Coronary artery (tissue), 2 donors: ENCODE measurements at regions not wholly inside any gene's neighbourhood (a gene's known extent, or its start where the extent isn't known, plus 50 kb on each side); places are given as distances from the start of the nearest gene placed in this dataset.

Experiments used
- DNase-seq: peaks from one replicate; pipeline ENCODE4 v3.0.0-alpha.2; 2017; ENCODE audit warnings: low spot score
- H3K27ac ChIP-seq, 2 donors: fragments of 200-600 bp; sonication (generic); one replicate each; pipeline ENCODE4 v1.5.1; 2016 to 2019
- H3K4me3 ChIP-seq: fragments of 200-600 bp; sonication (generic); 2 replicates; pipeline ENCODE4 v1.5.1; 2016; ENCODE audit warnings: mild to moderate bottlenecking, moderate library complexity
- TF ChIP-seq, protein P1 (sequence below): fragments of 200-600 bp; sonication (generic); IDR thresholded peaks from one replicate; pipeline ENCODE4 v1.5.1; 2019; ENCODE audit warnings: antibody characterized with exemption

- no peak for DNase-seq
- TF ChIP-seq, protein P1, sequence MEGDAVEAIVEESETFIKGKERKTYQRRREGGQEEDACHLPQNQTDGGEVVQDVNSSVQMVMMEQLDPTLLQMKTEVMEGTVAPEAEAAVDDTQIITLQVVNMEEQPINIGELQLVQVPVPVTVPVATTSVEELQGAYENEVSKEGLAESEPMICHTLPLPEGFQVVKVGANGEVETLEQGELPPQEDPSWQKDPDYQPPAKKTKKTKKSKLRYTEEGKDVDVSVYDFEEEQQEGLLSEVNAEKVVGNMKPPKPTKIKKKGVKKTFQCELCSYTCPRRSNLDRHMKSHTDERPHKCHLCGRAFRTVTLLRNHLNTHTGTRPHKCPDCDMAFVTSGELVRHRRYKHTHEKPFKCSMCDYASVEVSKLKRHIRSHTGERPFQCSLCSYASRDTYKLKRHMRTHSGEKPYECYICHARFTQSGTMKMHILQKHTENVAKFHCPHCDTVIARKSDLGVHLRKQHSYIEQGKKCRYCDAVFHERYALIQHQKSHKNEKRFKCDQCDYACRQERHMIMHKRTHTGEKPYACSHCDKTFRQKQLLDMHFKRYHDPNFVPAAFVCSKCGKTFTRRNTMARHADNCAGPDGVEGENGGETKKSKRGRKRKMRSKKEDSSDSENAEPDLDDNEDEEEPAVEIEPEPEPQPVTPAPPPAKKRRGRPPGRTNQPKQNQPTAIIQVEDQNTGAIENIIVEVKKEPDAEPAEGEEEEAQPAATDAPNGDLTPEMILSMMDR = no peak
- no peak overlapping the region for H3K4me3 ChIP-seq
- H3K27ac ChIP-seq = no peak overlapping the region
These were observed 658.5 kb downstream of the USP25 start for GRCh38 chr21:16388291-16388690.

DNA sequence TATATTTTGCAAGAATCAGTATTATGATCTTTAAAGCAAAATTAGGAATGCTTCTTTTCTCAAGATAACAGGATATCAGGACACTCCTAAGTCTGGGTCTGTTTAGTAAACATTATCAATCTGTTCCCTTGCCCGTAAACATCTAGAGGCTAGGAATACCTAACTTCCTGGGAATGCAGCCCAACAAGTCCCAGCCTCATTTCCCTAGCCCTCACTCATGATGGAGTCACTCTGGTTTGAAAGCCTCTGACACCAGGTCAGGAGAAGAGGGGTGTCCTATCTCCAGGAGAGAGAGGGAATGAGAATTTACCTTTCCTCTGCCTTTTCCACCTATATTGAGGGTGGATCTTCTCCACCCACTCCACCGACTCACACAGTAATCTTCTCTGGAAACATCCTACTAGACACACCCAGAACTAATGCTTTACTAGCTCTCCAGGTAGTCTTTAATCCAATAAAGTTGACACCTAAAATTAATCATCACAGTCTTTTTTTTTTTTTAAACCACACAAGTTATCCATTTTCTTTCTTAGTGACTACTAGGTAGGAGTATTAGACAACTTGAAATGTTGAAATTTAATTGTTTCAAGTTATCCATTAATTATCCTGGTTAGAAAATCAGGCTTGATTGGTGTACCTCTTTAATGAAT, 659.3 kb downstream of the USP25 start:
- no peak overlapping the region for H3K4me3 ChIP-seq
- TF ChIP-seq, protein P1 = no peak
- no peak for DNase-seq
- no peak overlapping the region for H3K27ac ChIP-seq

GRCh38 chr21:16389643-16390042, 659.9 kb downstream of the USP25 start:
- Histone ChIP-seq H3K4me3 (no peak overlapping the region), H3K27ac (no peak overlapping the region)
- TF ChIP-seq, protein P1 = no peak
- DNase-seq = no peak

- TF ChIP-seq, protein P1 = no peak
- H3K4me3 ChIP-seq = no peak overlapping the region
- no peak for DNase-seq
- H3K27ac ChIP-seq = no peak overlapping the region
These were observed 665.5 kb downstream of the USP25 start for GRCh38 chr21:16395285-16395684.

GRCh38 chr21:16402752-16403151, 673.0 kb downstream of the USP25 start:
- DNase-seq = no peak
- no peak overlapping the region for H3K4me3 ChIP-seq
- H3K27ac ChIP-seq = no peak overlapping the region
- TF ChIP-seq, protein P1 = no peak

DNA sequence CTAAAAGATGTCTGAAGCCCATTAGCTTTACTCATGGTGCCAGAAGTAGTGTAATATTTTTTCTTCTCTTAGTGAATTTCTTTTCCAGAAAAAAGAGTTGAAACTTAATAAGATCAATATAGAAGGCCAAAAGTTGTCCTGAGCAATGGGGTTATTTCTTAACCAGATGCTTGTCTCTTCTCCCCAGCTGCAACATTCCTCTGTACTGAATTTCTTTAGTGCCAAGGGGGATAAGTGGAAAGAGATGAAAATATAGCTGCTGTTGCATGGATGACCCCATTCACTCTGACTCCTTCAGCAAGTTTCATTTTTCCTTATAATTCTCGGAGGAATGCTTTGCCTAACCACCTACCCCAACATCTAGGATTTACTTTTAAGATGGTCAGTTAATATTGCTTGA, 675.0 kb downstream of the USP25 start:
- no peak for DNase-seq
- TF ChIP-seq, protein P1 = no peak
- Histone ChIP-seq H3K4me3 (no peak overlapping the region), H3K27ac (no peak overlapping the region)

- Histone ChIP-seq H3K4me3 (no peak overlapping the region), H3K27ac (no peak overlapping the region)
- TF ChIP-seq, protein P1 = no peak
- DNase-seq = no peak
These were observed 676.6 kb downstream of the USP25 start for GRCh38 chr21:16406355-16406754.
